HG03139 (cell line): ENCODE measurements at regions not wholly inside any gene's neighbourhood (a gene's known extent, or its start where the extent isn't known, plus 50 kb on each side); places are given as distances from the start of the nearest gene placed in this dataset.
A peak's percentile ranks its signal among the peaks of the same experiment; 100 is the strongest.
"Not testable (repeated sequence)": the region's sequence is repeated elsewhere in the genome, so short reads cannot be mapped to it uniquely, and the experiment has no call there.

Experiments
- ATAC-seq: cut with Tn5 transposase; IDR thresholded peaks from one replicate; pipeline ENCODE4 v1.9.1; 2021; ENCODE audit not compliant: unreplicated experiment

GRCh38 chr5:93682471-93683404 is 58.7 kb downstream of the POU5F2 start:
- not testable (repeated sequence) for ATAC-seq

- no peak for ATAC-seq
Observed at GRCh38 chr5:93681432-93681831, 60.0 kb downstream of the POU5F2 start.

- no peak for ATAC-seq
Observed at GRCh38 chr5:93677359-93677891, 64.0 kb downstream of the POU5F2 start.

- ATAC-seq: no peak
Observed at GRCh38 chr5:93676704-93677103, 64.7 kb downstream of the POU5F2 start.

- ATAC-seq: peak; percentile 51
Observed at GRCh38 chr5:93675460-93676450, 65.6 kb downstream of the POU5F2 start.

- peak; percentile 46 for ATAC-seq
Observed at GRCh38 chr5:93674866-93675459, 66.4 kb downstream of the POU5F2 start.

- ATAC-seq: no peak
Observed at GRCh38 chr5:93674138-93674537, 67.3 kb downstream of the POU5F2 start.

- no peak for ATAC-seq
Observed at GRCh38 chr5:93673316-93673954, 68.0 kb downstream of the POU5F2 start.

- ATAC-seq: no peak
Observed at GRCh38 chr5:93665648-93666047, 75.8 kb downstream of the POU5F2 start.

- ATAC-seq: no peak
Observed at GRCh38 chr5:93660677-93661076, 77.7 kb downstream of the NR2F1 start.

- no peak for ATAC-seq
Observed at GRCh38 chr5:93658044-93658443, 75.0 kb downstream of the NR2F1 start.

- ATAC-seq: no peak
Observed at GRCh38 chr5:93654676-93655075, 71.7 kb downstream of the NR2F1 start.

- ATAC-seq: no peak
Observed at GRCh38 chr5:93653716-93654115, 70.7 kb downstream of the NR2F1 start.

GRCh38 chr5:93649234-93649900 is 66.3 kb downstream of the NR2F1 start:
- ATAC-seq: no peak

- no peak for ATAC-seq
Observed at GRCh38 chr5:93644760-93645159, 61.7 kb downstream of the NR2F1 start.
